ENCODE measurements at regions not wholly inside any gene's neighbourhood (a gene's known extent, or its start where the extent isn't known, plus 50 kb on each side); places are given as distances from the start of the nearest gene placed in this dataset.

DNA sequence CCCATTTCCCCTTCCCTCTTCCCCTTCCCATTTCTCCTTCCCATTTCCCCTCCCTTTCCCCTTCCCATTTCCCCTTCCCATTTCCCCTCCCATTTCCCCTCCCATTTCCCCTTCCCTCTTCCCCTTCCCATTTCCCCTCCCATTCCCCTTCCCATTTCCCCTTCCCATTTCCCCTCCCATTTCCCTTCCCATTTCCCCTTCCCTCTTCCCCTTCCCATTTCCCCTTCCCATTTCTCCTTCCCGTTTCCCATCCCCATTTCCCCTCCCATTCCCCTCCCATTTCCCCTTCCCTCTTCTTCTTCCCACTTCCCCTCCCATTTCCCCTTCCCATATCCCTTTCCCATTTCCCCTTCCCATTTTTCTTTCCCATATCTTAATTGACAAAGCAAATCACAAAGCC is 109.0 kb downstream of the OLFM1 start:
- no peaks in the 10 kb centered on the region for H3K36me3 ChIP-seq
- no peak overlapping the region for H3K4me3 ChIP-seq
- 62 to 76% (median 69%) methylated on average over 1 of the region's 1 CpG for WGBS, 5 donors
- no peaks in the 10 kb centered on the region for H3K4me1 ChIP-seq
- peaks cover 0 to 10% (median 0%) of the 10 kb centered on the region in 4 donors for H3K9me3 ChIP-seq
- DNase-seq = no peak
- intact Hi-C loops (cut with DNase I; ENCODE audit: low total_unique reads) = no loop called here
- peaks cover 0 to 86% (median 24%) of the 10 kb centered on the region in 3 donors for H3K27me3 ChIP-seq
- no peak for TF ChIP-seq EP300 (IDR thresholded peaks at IDR 0.05)
- no peak for TF ChIP-seq POLR2AphosphoS5 (IDR thresholded peaks at IDR 0.05)
- no peak overlapping the region for H3K27ac ChIP-seq

DNA sequence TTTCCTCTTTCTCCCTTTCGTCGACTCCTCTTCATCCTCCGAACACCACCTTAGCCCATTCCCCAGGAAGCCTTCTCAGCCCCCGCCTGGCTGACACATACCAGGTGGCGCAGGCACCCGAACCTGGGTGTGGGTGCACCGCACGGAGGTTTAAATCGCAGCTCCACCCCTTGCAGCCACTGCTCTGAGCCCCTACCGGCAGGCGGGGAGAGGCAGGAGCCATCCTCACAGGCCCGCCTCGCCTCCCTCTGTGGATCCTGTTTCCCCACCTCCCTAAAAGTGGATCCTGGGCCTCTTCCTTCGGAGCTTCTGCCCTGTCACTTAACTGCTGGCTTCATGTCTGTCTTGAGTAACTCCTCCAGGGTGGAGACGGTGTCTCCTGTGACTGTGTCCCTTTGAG is 110.7 kb downstream of the OLFM1 start:
- no peaks in the 10 kb centered on the region for H3K4me1 ChIP-seq
- no peaks in the 10 kb centered on the region for H3K36me3 ChIP-seq
- H3K27ac ChIP-seq = no peak overlapping the region
- H3K27me3 ChIP-seq = peaks cover 0 to 80% (median 23%) of the 10 kb centered on the region in 3 donors
- TF ChIP-seq POLR2AphosphoS5 (IDR thresholded peaks at IDR 0.05) = no peak
- TF ChIP-seq POLR2A (IDR thresholded peaks at IDR 0.05) = no peak
- no peak for TF ChIP-seq EP300 (IDR thresholded peaks at IDR 0.05)
- TF ChIP-seq, protein P1, sequence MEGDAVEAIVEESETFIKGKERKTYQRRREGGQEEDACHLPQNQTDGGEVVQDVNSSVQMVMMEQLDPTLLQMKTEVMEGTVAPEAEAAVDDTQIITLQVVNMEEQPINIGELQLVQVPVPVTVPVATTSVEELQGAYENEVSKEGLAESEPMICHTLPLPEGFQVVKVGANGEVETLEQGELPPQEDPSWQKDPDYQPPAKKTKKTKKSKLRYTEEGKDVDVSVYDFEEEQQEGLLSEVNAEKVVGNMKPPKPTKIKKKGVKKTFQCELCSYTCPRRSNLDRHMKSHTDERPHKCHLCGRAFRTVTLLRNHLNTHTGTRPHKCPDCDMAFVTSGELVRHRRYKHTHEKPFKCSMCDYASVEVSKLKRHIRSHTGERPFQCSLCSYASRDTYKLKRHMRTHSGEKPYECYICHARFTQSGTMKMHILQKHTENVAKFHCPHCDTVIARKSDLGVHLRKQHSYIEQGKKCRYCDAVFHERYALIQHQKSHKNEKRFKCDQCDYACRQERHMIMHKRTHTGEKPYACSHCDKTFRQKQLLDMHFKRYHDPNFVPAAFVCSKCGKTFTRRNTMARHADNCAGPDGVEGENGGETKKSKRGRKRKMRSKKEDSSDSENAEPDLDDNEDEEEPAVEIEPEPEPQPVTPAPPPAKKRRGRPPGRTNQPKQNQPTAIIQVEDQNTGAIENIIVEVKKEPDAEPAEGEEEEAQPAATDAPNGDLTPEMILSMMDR (IDR thresholded peaks at IDR 0.05) = no peak
- peaks cover 0 to 10% (median 0%) of the 10 kb centered on the region in 4 donors for H3K9me3 ChIP-seq
- DNase-seq = no peak
- H3K4me3 ChIP-seq = no peak overlapping the region
- intact Hi-C loops (cut with DNase I; ENCODE audit: low total_unique reads) = no loop called here
- WGBS, 5 donors = 39 to 52% (median 46%) methylated on average over 15 of the region's 15 CpGs

DNA sequence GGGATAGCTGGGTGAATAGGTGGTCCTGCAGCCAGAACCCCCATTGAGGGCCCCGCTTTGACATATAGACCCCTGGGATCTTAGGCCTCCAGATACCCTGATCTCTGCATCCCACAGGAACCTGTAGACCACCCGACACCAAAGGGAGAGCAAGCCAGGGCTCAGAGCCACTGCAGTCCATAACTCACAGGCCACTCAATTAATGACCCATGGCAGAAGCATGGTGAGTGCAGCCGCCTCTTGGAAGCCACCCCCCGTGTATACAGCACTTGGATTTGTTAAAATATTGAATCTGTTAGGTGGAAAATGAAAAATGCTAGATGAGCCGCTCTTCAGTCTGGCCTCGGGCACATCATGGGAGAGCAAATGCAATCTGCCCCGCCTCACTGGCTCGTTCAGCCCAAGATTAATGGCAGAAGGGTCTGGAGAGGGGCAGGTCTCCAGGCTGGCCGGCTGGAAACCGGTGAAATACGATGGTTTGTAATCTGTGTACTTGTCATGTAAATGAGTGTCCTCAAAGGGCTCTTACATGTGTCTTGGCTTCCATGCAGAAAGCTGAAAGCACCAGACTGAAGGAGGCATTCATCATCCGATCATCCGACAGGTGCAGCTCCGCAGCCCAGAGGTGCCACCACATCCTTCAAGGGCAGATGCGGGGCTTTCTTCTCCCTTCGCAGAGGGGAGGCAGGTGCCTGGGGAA is 111.3 kb downstream of the OLFM1 start:
- no peaks in the 10 kb centered on the region for H3K36me3 ChIP-seq
- no peak for DNase-seq
- 36 to 48% (median 47%) methylated on average over 14 to 16 of the region's 16 CpGs for WGBS, 5 donors
- H3K4me1 ChIP-seq = no peaks in the 10 kb centered on the region
- H3K4me3 ChIP-seq = no peak overlapping the region
- H3K27me3 ChIP-seq = peaks cover 0 to 74% (median 19%) of the 10 kb centered on the region in 3 donors
- intact Hi-C loops (cut with DNase I; ENCODE audit: low total_unique reads) = no loop called here
- no peak overlapping the region for H3K27ac ChIP-seq
- peaks cover 0 to 10% (median 0%) of the 10 kb centered on the region in 4 donors for H3K9me3 ChIP-seq
- TF ChIP-seq POLR2AphosphoS5 (IDR thresholded peaks at IDR 0.05) = no peak
- no peak for TF ChIP-seq EP300 (IDR thresholded peaks at IDR 0.05)
- TF ChIP-seq, protein P1 (IDR thresholded peaks at IDR 0.05) = no peak
- no peak for TF ChIP-seq POLR2A (IDR thresholded peaks at IDR 0.05)

DNA sequence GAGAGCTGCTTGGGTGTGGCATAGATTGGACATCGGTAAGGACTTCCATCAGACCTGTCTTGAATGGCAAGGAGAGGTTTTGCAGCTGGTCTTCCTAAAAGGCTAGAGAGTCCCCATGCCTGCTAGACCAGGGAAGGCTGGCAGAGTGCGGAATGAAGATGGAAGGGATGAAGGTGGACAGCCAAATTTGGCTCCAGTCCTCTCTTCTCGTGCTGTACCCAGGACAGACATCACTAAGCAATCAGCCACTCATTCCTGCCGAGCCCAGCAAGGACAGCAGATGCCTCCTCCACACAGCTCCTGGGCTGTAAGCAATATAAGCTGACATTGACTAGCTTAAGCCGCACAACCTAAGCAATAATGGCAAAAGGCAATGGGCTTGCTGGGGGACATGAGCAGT is 112.0 kb downstream of the OLFM1 start:
- WGBS, 5 donors = 64 to 77% (median 71%) methylated on average over 5 of the region's 5 CpGs
- intact Hi-C loops (cut with DNase I; ENCODE audit: low total_unique reads) = no loop called here
- DNase-seq = no peak
- no peaks in the 10 kb centered on the region for H3K4me1 ChIP-seq
- no peak overlapping the region for H3K27ac ChIP-seq
- H3K4me3 ChIP-seq = no peak overlapping the region
- no peaks in the 10 kb centered on the region for H3K36me3 ChIP-seq
- peaks cover 0 to 67% (median 12%) of the 10 kb centered on the region in 3 donors for H3K27me3 ChIP-seq
- TF ChIP-seq, protein P1 (IDR thresholded peaks at IDR 0.05) = no peak
- TF ChIP-seq POLR2AphosphoS5 (IDR thresholded peaks at IDR 0.05) (no peak), POLR2A (IDR thresholded peaks at IDR 0.05) (no peak), EP300 (IDR thresholded peaks at IDR 0.05) (no peak)
- peaks cover 0 to 10% (median 0%) of the 10 kb centered on the region in 4 donors for H3K9me3 ChIP-seq

DNA sequence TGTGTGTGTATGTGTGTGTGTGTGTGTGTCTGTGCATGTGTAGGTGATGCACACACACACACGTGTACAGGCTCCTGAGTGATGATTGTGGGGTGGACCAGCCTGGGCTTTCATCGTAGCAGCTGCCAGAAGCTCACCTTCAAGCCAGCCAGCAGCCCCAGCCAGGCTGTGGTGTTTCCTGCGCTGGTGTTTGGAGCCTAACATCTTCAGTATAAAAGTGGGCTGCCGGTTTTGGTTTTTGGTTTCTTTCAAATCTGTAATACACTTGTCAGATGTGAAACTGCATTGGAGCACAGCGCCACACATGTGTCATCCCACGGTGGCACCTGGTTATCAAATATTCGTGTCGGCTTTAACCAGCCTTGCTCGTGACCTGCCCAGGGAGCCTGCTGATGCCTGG is 114.2 kb downstream of the OLFM1 start:
- intact Hi-C loops (cut with DNase I; ENCODE audit: low total_unique reads) = no loop called here
- H3K4me1 ChIP-seq = no peaks in the 10 kb centered on the region
- peaks cover 0 to 10% (median 0%) of the 10 kb centered on the region in 4 donors for H3K9me3 ChIP-seq
- H3K27ac ChIP-seq = no peak overlapping the region
- no peak for DNase-seq
- 81 to 90% (median 88%) methylated on average over 9 of the region's 9 CpGs for WGBS, 5 donors
- TF ChIP-seq, protein P1 (IDR thresholded peaks at IDR 0.05) = no peak
- no peak for TF ChIP-seq POLR2AphosphoS5 (IDR thresholded peaks at IDR 0.05)
- peaks cover 0 to 50% (median 5%) of the 10 kb centered on the region in 3 donors for H3K27me3 ChIP-seq
- H3K4me3 ChIP-seq = no peak overlapping the region
- H3K36me3 ChIP-seq = no peaks in the 10 kb centered on the region

Data from stomach (tissue), 8 donors.